GM23338 (cell line): ENCODE measurements at regions not wholly inside any gene's neighbourhood (a gene's known extent, or its start where the extent isn't known, plus 50 kb on each side); places are given as distances from the start of the nearest gene placed in this dataset.

Experiments used
- EZH2 ChIP-seq: fragments of 200-600 bp; sonication (generic); IDR thresholded peaks from one replicate; pipeline ENCODE4 v1.8.0; 2017; ENCODE audit warnings: antibody characterized with exemption, mild to moderate bottlenecking, low read depth; ENCODE audit not compliant: unreplicated experiment
- EZH2phosphoT487 ChIP-seq: fragments of 200-600 bp; sonication (generic); IDR thresholded peaks from one replicate; pipeline ENCODE4 v1.8.1; 2018; ENCODE audit warnings: antibody characterized with exemption; ENCODE audit not compliant: unreplicated experiment
- POLR2AphosphoS5 ChIP-seq: IDR thresholded peaks from 2 replicates; pipeline ENCODE4 v1.6.1; 2016; ENCODE audit warnings: antibody characterized with exemption, low read depth
- TF ChIP-seq, protein P1 (sequence below), 2 experiments: fragments of 200-600 bp in 1 of 2; sonication (generic) in 1 of 2; conservative IDR thresholded peaks; 2 replicates each; pipeline versions ENCODE4 v1.5.1 to v1.6.1; 2016 to 2017; ENCODE audit warnings: antibody characterized with exemption in 2 of 2, low read depth in 2 of 2, mild to moderate bottlenecking in 2 of 2, moderate library complexity in 1 of 2
- TF ChIP-seq, protein P2 (sequence below): IDR thresholded peaks from one replicate; pipeline ENCODE4 v1.6.1; 2018; ENCODE audit warnings: antibody characterized with exemption; ENCODE audit not compliant: unreplicated experiment

GRCh38 chr1:104331763-104332162 is 582.1 kb downstream of the AMY1C start:
- TF ChIP-seq, protein P1, sequence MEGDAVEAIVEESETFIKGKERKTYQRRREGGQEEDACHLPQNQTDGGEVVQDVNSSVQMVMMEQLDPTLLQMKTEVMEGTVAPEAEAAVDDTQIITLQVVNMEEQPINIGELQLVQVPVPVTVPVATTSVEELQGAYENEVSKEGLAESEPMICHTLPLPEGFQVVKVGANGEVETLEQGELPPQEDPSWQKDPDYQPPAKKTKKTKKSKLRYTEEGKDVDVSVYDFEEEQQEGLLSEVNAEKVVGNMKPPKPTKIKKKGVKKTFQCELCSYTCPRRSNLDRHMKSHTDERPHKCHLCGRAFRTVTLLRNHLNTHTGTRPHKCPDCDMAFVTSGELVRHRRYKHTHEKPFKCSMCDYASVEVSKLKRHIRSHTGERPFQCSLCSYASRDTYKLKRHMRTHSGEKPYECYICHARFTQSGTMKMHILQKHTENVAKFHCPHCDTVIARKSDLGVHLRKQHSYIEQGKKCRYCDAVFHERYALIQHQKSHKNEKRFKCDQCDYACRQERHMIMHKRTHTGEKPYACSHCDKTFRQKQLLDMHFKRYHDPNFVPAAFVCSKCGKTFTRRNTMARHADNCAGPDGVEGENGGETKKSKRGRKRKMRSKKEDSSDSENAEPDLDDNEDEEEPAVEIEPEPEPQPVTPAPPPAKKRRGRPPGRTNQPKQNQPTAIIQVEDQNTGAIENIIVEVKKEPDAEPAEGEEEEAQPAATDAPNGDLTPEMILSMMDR (conservative IDR thresholded peaks at IDR 0.05; ENCODE audit: low read depth in 2 of 2), result no peak
- TF ChIP-seq EZH2 (no peak), EZH2phosphoT487 (no peak), POLR2AphosphoS5 (no peak)
- TF ChIP-seq, protein P2, sequence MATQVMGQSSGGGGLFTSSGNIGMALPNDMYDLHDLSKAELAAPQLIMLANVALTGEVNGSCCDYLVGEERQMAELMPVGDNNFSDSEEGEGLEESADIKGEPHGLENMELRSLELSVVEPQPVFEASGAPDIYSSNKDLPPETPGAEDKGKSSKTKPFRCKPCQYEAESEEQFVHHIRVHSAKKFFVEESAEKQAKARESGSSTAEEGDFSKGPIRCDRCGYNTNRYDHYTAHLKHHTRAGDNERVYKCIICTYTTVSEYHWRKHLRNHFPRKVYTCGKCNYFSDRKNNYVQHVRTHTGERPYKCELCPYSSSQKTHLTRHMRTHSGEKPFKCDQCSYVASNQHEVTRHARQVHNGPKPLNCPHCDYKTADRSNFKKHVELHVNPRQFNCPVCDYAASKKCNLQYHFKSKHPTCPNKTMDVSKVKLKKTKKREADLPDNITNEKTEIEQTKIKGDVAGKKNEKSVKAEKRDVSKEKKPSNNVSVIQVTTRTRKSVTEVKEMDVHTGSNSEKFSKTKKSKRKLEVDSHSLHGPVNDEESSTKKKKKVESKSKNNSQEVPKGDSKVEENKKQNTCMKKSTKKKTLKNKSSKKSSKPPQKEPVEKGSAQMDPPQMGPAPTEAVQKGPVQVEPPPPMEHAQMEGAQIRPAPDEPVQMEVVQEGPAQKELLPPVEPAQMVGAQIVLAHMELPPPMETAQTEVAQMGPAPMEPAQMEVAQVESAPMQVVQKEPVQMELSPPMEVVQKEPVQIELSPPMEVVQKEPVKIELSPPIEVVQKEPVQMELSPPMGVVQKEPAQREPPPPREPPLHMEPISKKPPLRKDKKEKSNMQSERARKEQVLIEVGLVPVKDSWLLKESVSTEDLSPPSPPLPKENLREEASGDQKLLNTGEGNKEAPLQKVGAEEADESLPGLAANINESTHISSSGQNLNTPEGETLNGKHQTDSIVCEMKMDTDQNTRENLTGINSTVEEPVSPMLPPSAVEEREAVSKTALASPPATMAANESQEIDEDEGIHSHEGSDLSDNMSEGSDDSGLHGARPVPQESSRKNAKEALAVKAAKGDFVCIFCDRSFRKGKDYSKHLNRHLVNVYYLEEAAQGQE, result no peak
